HG03439 (cell line): ENCODE measurements at regions not wholly inside any gene's neighbourhood (a gene's known extent, or its start where the extent isn't known, plus 50 kb on each side); places are given as distances from the start of the nearest gene placed in this dataset.

Source experiments
- ATAC-seq: cut with Tn5 transposase; IDR thresholded peaks from one replicate; pipeline ENCODE4 v1.9.1; 2021; ENCODE audit warnings: mild to moderate bottlenecking, moderate library complexity; ENCODE audit not compliant: unreplicated experiment

DNA sequence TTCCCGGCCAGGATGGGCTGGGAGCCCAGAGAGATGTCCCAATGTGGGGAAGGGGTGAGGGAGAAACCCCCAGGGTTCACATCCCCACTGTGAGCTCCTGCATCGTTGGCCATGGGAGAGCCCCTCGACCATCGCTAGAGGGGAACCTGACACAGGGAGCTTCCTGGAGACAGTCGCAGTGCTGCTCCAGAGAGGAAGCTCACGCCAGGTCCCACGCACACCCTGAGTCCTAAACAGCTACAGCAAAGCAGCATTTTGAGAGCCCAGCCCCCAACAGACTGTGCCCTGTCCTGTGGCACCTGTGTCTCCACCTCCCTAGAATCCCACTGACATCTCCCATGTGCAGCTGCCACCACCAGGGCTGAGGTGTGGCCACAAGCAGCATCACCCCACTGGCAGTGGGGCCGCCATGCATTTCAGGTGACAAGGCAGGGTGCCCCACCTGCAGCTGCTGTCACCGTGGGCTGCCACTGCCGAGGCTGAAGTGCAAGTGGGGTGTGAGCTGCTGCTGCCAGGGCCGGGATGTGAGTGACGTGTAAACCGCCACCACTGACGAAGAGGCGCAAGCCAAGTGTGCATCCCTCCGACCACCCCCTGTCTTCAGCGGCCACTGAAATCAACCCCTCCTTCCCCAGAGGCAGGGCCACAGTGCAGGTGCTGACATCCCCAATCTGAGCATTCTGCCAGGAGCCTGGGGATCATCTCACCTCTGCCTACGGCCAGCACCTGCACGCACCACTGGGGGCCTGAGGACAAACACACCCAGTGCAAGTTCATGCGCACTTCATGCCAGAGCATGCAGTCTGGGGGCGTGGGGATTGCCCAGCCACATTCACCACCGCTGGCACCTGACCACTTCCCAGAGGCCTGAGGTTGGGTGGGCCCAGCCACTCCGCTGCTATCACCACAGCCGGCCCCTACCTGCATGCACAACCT lies 467.7 kb upstream of the SALL3 start:
- no peak for ATAC-seq

- no peak for ATAC-seq
Measured at GRCh38 chr18:78514910-78515670, 464.5 kb upstream of the SALL3 start.

GRCh38 chr18:78517328-78517727 lies 462.3 kb upstream of the SALL3 start:
- ATAC-seq: no peak

GRCh38 chr18:78517973-78518372 lies 461.6 kb upstream of the SALL3 start:
- no peak for ATAC-seq

- ATAC-seq: no peak
Measured at GRCh38 chr18:78518805-78519204, 460.8 kb upstream of the SALL3 start.

DNA sequence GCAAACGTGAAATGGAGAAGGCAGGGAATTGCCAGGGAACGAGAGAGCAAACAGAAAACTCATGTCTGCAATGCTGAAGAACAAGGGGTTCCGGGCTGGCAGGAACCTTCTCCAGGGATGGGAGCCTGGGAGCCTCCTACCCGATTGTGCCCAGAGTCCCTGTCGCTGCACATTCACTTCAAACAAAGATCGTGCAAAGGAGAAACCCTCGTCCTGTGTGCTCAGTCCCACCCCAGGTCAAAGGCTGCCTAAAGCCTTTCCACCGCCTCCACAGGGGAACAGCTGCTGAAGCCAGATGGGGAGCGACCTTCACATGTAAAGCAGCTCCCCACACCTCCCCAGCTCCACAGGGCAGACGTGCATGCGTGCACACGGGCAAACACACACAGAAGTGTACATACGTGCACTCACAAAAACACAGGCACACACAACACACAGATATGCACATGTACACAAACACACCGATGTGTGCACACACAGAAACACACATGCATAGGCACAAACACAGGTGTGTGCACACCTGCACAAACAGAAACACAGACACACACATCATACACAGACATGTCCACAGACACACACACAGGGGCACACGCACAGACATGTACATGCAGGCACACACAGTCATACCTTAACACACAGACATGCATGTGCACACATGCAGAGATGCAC lies 460.1 kb upstream of the SALL3 start:
- ATAC-seq: no peak

GRCh38 chr18:78521136-78521535 lies 458.5 kb upstream of the SALL3 start:
- no peak for ATAC-seq

DNA sequence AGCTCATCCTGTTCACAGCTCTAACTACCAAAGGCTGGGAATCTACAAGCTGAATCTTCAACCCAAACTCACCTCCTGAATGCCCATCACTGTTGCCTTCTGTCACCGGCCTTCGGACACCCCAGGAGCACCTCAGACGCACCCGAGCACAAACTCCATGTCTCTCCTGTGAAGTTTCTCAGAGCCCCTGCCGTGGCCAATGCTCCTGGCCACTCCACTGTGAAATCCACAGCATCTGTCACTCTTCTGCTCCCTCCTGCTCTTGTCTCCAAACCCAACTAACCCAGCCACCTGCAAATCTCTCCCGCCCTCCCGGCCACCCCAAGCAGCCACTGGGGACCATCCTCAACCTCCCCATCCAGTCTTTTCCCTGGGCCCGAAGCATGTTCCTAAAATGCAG lies 457.9 kb upstream of the SALL3 start:
- ATAC-seq: no peak

- ATAC-seq: no peak
Measured at GRCh38 chr18:78522507-78522906, 457.1 kb upstream of the SALL3 start.

GRCh38 chr18:78523850-78524249 lies 455.8 kb upstream of the SALL3 start:
- ATAC-seq: no peak

GRCh38 chr18:78525366-78526111 lies 454.1 kb upstream of the SALL3 start:
- ATAC-seq: no peak

DNA sequence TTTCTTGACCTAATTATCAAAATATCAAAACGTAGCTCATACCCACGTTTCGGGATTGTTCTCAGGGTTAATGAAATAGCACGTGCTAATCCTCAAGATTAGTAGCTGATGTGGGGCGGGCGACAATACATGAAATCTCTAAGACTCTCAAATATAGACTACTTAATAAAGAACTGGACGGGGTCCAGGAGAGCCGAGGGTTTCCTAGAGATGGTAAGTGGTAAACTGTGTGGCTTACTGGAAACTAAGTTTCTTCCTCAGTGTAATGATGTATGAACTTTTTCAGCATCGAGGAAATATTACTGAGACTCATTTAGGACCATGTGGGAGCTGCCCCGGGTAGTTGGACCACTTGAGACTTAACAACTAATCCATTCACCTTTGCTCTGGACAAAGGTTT lies 453.3 kb upstream of the SALL3 start:
- no peak for ATAC-seq

DNA sequence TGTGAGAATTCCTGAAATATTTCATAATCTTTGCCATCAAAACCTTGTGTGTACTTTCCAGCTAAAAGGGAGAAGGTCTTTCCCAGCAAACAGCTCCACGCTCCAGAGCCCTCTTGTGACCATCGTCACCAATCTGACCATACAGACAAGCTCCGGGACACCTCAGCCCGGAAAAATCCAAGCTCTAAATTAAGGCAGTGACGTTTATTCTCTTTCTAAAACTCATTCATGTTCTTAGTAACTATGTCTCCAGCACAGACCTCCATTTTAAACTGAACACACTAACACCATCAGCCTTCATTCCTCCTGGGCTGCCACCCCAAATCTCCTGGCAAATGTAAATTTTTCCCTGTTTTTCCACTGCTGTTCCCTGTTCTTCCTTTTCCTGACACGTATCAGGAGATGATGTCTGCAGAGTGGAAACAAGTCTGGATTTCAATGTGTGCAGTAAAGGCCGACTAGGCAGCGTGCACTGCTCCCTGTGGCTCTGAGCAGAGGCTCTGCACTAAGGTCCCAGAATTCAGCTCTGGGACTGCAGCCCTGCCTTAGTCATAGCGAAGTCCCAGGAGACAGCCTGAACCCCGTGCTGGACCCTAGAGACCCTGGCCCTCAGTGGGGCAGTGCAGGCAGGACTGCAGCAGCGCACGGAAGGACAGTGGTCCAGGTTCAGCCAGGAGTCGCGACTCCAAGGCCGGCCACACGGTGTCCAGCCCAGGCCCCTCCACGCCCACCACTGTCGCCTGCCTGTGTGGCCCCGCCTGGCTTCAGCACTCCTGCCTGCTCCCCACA lies 452.5 kb upstream of the SALL3 start:
- no peak for ATAC-seq

GRCh38 chr18:78527984-78528383 lies 451.6 kb upstream of the SALL3 start:
- ATAC-seq: no peak

- no peak for ATAC-seq
Measured at GRCh38 chr18:78528411-78529258, 451.0 kb upstream of the SALL3 start.

DNA sequence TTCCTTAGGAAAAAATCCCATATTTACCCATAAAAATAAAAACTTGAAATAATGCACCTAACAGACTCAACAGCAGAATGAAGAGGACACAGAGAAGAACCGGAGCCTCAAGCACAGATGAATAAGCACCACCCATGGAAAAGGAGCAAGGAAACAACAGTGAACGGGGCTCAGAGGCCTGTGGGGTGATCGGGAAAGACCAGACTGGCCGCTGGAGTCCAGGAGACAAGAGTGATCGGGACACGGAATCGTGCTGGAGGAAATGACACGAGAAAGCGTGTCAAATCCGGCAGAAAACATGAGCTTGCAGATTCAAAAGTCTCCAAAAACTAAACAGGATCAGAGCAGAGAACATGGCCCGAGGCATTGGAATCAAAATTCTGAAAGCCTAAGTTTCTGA lies 448.0 kb upstream of the SALL3 start:
- ATAC-seq: no peak

DNA sequence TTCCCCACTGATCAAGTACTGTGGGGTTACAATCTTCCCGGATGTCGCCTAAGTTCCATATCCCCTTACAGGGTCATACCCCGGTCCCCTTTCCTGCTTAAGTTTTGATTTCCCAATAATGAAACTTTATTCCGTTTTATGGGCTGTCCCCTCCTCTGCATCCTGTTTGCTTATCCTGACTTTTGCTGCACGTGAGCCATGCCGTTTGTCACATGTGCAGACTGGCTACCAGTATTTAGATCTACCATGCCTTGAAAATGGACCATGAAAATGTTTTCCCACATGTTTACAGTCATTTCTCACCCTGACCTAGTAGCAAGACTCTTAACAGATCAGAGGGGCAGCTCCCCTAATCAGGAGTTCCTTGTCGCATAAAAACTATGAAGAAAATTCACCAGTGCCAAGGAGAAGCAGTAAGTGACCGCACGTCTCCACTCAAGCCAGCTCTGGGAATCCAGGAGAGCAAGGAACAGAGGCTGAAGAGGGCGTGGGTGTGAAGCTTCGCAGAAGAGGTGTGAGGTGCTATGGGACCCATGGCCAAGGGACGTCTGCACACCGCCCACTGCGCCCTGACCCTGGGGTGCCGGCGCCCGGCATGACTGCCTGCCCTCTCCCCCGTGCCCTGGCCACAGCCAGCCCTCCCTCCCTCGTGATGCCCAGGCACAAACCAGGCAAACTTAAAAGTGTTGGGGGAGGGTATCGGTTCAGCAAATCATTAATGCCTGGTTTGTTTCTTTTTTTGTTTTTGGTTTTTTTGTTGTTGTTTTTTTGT lies 440.8 kb upstream of the SALL3 start:
- ATAC-seq: no peak
